ENCODE measurements at regions not wholly inside any gene's neighbourhood (a gene's known extent, or its start where the extent isn't known, plus 50 kb on each side); places are given as distances from the start of the nearest gene placed in this dataset.

- TF ChIP-seq, protein P1, sequence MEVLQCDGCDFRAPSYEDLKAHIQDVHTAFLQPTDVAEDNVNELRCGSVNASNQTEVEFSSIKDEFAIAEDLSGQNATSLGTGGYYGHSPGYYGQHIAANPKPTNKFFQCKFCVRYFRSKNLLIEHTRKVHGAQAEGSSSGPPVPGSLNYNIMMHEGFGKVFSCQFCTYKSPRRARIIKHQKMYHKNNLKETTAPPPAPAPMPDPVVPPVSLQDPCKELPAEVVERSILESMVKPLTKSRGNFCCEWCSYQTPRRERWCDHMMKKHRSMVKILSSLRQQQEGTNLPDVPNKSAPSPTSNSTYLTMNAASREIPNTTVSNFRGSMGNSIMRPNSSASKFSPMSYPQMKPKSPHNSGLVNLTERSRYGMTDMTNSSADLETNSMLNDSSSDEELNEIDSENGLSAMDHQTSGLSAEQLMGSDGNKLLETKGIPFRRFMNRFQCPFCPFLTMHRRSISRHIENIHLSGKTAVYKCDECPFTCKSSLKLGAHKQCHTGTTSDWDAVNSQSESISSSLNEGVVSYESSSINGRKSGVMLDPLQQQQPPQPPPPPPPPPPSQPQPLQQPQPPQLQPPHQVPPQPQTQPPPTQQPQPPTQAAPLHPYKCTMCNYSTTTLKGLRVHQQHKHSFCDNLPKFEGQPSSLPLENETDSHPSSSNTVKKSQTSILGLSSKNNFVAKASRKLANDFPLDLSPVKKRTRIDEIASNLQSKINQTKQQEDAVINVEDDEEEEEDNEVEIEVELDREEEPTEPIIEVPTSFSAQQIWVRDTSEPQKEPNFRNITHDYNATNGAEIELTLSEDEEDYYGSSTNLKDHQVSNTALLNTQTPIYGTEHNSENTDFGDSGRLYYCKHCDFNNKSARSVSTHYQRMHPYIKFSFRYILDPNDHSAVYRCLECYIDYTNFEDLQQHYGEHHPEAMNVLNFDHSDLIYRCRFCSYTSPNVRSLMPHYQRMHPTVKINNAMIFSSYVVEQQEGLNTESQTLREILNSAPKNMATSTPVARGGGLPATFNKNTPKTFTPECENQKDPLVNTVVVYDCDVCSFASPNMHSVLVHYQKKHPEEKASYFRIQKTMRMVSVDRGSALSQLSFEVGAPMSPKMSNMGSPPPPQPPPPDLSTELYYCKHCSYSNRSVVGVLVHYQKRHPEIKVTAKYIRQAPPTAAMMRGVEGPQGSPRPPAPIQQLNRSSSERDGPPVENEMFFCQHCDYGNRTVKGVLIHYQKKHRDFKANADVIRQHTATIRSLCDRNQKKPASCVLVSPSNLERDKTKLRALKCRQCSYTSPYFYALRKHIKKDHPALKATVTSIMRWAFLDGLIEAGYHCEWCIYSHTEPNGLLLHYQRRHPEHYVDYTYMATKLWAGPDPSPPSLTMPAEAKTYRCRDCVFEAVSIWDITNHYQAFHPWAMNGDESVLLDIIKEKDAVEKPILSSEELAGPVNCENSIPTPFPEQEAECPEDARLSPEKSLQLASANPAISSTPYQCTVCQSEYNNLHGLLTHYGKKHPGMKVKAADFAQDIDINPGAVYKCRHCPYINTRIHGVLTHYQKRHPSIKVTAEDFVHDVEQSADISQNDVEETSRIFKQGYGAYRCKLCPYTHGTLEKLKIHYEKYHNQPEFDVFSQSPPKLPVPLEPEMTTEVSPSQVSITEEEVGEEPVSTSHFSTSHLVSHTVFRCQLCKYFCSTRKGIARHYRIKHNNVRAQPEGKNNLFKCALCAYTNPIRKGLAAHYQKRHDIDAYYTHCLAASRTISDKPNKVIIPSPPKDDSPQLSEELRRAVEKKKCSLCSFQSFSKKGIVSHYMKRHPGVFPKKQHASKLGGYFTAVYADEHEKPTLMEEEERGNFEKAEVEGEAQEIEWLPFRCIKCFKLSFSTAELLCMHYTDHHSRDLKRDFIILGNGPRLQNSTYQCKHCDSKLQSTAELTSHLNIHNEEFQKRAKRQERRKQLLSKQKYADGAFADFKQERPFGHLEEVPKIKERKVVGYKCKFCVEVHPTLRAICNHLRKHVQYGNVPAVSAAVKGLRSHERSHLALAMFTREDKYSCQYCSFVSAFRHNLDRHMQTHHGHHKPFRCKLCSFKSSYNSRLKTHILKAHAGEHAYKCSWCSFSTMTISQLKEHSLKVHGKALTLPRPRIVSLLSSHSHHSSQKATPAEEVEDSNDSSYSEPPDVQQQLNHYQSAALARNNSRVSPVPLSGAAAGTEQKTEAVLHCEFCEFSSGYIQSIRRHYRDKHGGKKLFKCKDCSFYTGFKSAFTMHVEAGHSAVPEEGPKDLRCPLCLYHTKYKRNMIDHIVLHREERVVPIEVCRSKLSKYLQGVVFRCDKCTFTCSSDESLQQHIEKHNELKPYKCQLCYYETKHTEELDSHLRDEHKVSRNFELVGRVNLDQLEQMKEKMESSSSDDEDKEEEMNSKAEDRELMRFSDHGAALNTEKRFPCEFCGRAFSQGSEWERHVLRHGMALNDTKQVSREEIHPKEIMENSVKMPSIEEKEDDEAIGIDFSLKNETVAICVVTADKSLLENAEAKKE (CRISPR knock-in tag; IDR thresholded peaks at IDR 0.05) = no peak
- TF ChIP-seq ZNF331 (CRISPR knock-in tag; IDR thresholded peaks at IDR 0.05; ENCODE audit: low read depth) (no peak), EZH2phosphoT487 (IDR thresholded peaks at IDR 0.05; ENCODE audit: unreplicated experiment) (no peak), ETS1 (IDR thresholded peaks at IDR 0.05) (no peak), REST (IDR thresholded peaks at IDR 0.05; ENCODE audit: unreplicated experiment) (no peak), ZNF114 (CRISPR knock-in tag; IDR thresholded peaks at IDR 0.05) (no peak), EZH2 (IDR thresholded peaks at IDR 0.05; ENCODE audit: low read depth, unreplicated experiment) (no peak), JUNB (IDR thresholded peaks at IDR 0.05; ENCODE audit: unreplicated experiment) (no peak)
Measured at GRCh38 chr5:154624341-154624740, 130.8 kb upstream of the LARP1 start (continued).
